WTC11 (cell line): ENCODE measurements at regions not wholly inside any gene's neighbourhood (a gene's known extent, or its start where the extent isn't known, plus 50 kb on each side); places are given as distances from the start of the nearest gene placed in this dataset.

Experiments
- ATF1 ChIP-seq: sonication (generic); formaldehyde crosslinking; IDR thresholded peaks from 2 replicates; pipeline ENCODE4 v1.8.1; 2023; ENCODE audit warnings: mild to moderate bottlenecking, moderate library complexity, missing genetic modification reagents
- ATF3 ChIP-seq: sonication (generic); formaldehyde crosslinking; conservative IDR thresholded peaks from 2 replicates; pipeline ENCODE4 v1.8.1; 2022; ENCODE audit warnings: mild to moderate bottlenecking, missing genetic modification reagents
- ETV6 ChIP-seq: sonication (generic); formaldehyde crosslinking; IDR thresholded peaks from 2 replicates; pipeline ENCODE4 v1.8.1; 2022; ENCODE audit warnings: mild to moderate bottlenecking, missing genetic modification reagents
- GABPB1 ChIP-seq: sonication (generic); formaldehyde crosslinking; IDR thresholded peaks from 2 replicates; pipeline ENCODE4 v1.8.1; 2023; ENCODE audit warnings: mild to moderate bottlenecking, missing genetic modification reagents
- JUN ChIP-seq: sonication (generic); formaldehyde crosslinking; IDR thresholded peaks from 2 replicates; pipeline ENCODE4 v1.8.0; 2023; ENCODE audit warnings: mild to moderate bottlenecking, missing genetic modification reagents
- KAT7 ChIP-seq: sonication (generic); formaldehyde crosslinking; IDR thresholded peaks from 2 replicates; pipeline ENCODE4 v1.8.1; 2023; ENCODE audit warnings: missing genetic modification reagents, mild to moderate bottlenecking, borderline replicate concordance
- NFYB ChIP-seq: sonication (generic); formaldehyde crosslinking; conservative IDR thresholded peaks from 2 replicates; pipeline ENCODE4 v1.8.0; 2022; ENCODE audit warnings: low read depth, missing genetic modification reagents
- SMAD4 ChIP-seq: sonication (generic); formaldehyde crosslinking; IDR thresholded peaks from 2 replicates; pipeline ENCODE4 v1.8.0; 2022; ENCODE audit warnings: mild to moderate bottlenecking, missing genetic modification reagents
- SP1 ChIP-seq: sonication (generic); formaldehyde crosslinking; conservative IDR thresholded peaks from 2 replicates; pipeline ENCODE4 v1.8.1; 2022; ENCODE audit warnings: missing genetic modification reagents
- TP53 ChIP-seq: sonication (generic); formaldehyde crosslinking; IDR thresholded peaks from 2 replicates; pipeline ENCODE4 v1.8.1; 2023; ENCODE audit warnings: mild to moderate bottlenecking, missing genetic modification reagents
- TF ChIP-seq, protein P1 (sequence below): fragments of 200-600 bp; IDR thresholded peaks from 2 replicates; pipeline ENCODE4 v1.8.0; 2022; ENCODE audit warnings: antibody characterized with exemption
- TF ChIP-seq, protein P2 (sequence below): sonication (generic); formaldehyde crosslinking; IDR thresholded peaks from 2 replicates; pipeline ENCODE4 v1.8.0; 2022; ENCODE audit warnings: mild to moderate bottlenecking, missing genetic modification reagents

DNA sequence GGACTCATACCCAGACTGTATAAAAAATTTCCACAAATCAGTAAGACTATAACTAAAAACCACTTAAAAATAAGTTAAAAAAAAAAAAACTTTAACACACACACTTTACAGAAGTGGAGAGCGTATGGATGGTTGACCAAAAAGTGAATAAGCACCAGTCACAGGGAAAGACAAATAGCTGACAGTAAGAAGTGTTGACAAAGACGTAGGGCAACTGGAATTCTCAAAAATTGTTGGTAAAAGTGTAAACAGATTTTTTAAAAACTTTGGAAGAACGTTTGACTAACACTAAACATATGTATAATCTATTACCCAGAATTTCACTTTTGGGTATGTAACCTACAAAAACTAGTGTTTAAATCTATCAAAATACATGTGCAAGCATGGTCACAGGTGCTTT is 73.7 kb downstream of the TMEM212 start:
- TF ChIP-seq TP53 (CRISPR knock-in tag) (no peak), SP1 (CRISPR knock-in tag) (no peak), ATF3 (CRISPR knock-in tag) (no peak), NFYB (no peak), SMAD4 (CRISPR knock-in tag) (no peak), ATF1 (CRISPR knock-in tag) (no peak), ETV6 (no peak), KAT7 (no peak), JUN (CRISPR knock-in tag) (no peak), GABPB1 (no peak)
- TF ChIP-seq, protein P1, sequence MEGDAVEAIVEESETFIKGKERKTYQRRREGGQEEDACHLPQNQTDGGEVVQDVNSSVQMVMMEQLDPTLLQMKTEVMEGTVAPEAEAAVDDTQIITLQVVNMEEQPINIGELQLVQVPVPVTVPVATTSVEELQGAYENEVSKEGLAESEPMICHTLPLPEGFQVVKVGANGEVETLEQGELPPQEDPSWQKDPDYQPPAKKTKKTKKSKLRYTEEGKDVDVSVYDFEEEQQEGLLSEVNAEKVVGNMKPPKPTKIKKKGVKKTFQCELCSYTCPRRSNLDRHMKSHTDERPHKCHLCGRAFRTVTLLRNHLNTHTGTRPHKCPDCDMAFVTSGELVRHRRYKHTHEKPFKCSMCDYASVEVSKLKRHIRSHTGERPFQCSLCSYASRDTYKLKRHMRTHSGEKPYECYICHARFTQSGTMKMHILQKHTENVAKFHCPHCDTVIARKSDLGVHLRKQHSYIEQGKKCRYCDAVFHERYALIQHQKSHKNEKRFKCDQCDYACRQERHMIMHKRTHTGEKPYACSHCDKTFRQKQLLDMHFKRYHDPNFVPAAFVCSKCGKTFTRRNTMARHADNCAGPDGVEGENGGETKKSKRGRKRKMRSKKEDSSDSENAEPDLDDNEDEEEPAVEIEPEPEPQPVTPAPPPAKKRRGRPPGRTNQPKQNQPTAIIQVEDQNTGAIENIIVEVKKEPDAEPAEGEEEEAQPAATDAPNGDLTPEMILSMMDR: no peak
- TF ChIP-seq, protein P2, sequence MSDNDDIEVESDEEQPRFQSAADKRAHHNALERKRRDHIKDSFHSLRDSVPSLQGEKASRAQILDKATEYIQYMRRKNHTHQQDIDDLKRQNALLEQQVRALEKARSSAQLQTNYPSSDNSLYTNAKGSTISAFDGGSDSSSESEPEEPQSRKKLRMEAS: no peak
